WTC11 (cell line): ENCODE measurements at regions not wholly inside any gene's neighbourhood (a gene's known extent, or its start where the extent isn't known, plus 50 kb on each side); places are given as distances from the start of the nearest gene placed in this dataset.

Experiments used
- ATAC-seq: fragments of 200-7000 bp; cut with Tn5 transposase; 2 replicates; pipeline ENCODE4 v1.10.0; 2021; ENCODE audit warnings: mild to moderate bottlenecking, moderate library complexity
- CTCF ChIA-PET: fragments of 300-600 bp; sonication (Branson Sonifier 250); formaldehyde crosslinking; loops from one replicate; lab custom pipeline; 2021; ENCODE audit warnings: antibody characterized with exemption; lab: Charles Lee
- POLR2A ChIA-PET: fragments of 350-600 bp; sonication (Branson Sonifier 250); formaldehyde crosslinking; loops from one replicate; lab custom pipeline; 2021; ENCODE audit warnings: antibody characterized with exemption; lab: Charles Lee
- DNase-seq: peaks from one replicate; pipeline ENCODE4 v3.0.0; 2021; ENCODE audit warnings: low spot score
- H3K27ac Mint-ChIP-seq: 2 replicates; pipeline ENCODE4 v1.8.0; 2021; ENCODE audit warnings: mixed read lengths
- H3K27me3 Mint-ChIP-seq: 2 replicates; pipeline ENCODE4 v1.8.0; 2021; ENCODE audit warnings: low read depth, mild to moderate bottlenecking, moderate library complexity, mixed read lengths
- H3K36me3 Mint-ChIP-seq: 2 replicates; pipeline ENCODE4 v1.8.0; 2021; ENCODE audit warnings: mixed read lengths
- H3K4me1 Mint-ChIP-seq: 2 replicates; pipeline ENCODE4 v1.8.0; 2022; ENCODE audit warnings: mixed read lengths
- H3K4me3 Mint-ChIP-seq: 2 replicates; pipeline ENCODE4 v1.8.0; 2021; ENCODE audit warnings: mild to moderate bottlenecking, moderate library complexity, mixed read lengths
- H3K9me3 Mint-ChIP-seq: 2 replicates; pipeline ENCODE4 v1.8.0; 2021; ENCODE audit warnings: mixed read lengths
- ATF1 ChIP-seq: sonication (generic); formaldehyde crosslinking; IDR thresholded peaks from 2 replicates; pipeline ENCODE4 v1.8.1; 2023; ENCODE audit warnings: mild to moderate bottlenecking, moderate library complexity, missing genetic modification reagents
- CBFB ChIP-seq: sonication (generic); formaldehyde crosslinking; IDR thresholded peaks from 2 replicates; pipeline ENCODE4 v1.8.1; 2022; ENCODE audit warnings: mild to moderate bottlenecking, low read depth, missing genetic modification reagents
- CREM ChIP-seq: sonication (generic); formaldehyde crosslinking; IDR thresholded peaks from 2 replicates; pipeline ENCODE4 v1.8.1; 2022; ENCODE audit warnings: mild to moderate bottlenecking, missing genetic modification reagents, moderate library complexity
- ESRRA ChIP-seq: sonication (generic); formaldehyde crosslinking; IDR thresholded peaks from 2 replicates; pipeline ENCODE4 v1.8.1; 2022; ENCODE audit warnings: mild to moderate bottlenecking, missing genetic modification reagents, borderline replicate concordance
- FOXK1 ChIP-seq: sonication (generic); formaldehyde crosslinking; IDR thresholded peaks from 2 replicates; pipeline ENCODE4 v1.8.0; 2022; ENCODE audit warnings: mild to moderate bottlenecking, moderate library complexity, missing genetic modification reagents
- JAZF1 ChIP-seq: fragments of 250-450 bp; sonication (Bioruptor Pico); IDR thresholded peaks from 2 replicates; pipeline ENCODE4 v1.9.0; 2021; ENCODE audit warnings: moderate library complexity, mild to moderate bottlenecking, inconsistent platforms
- MYBL2 ChIP-seq: sonication (generic); formaldehyde crosslinking; IDR thresholded peaks from 2 replicates; pipeline ENCODE4 v1.8.1; 2023; ENCODE audit warnings: mild to moderate bottlenecking, moderate library complexity, missing genetic modification reagents
- NR1H2 ChIP-seq: sonication (generic); formaldehyde crosslinking; IDR thresholded peaks from 2 replicates; pipeline ENCODE4 v1.9.0; 2021; ENCODE audit warnings: mild to moderate bottlenecking, moderate library complexity, missing genetic modification reagents
- TEAD4 ChIP-seq: sonication (generic); formaldehyde crosslinking; IDR thresholded peaks from 2 replicates; pipeline ENCODE4 v1.8.0; 2022; ENCODE audit warnings: mild to moderate bottlenecking, missing genetic modification reagents
- USF2 ChIP-seq: sonication (generic); formaldehyde crosslinking; IDR thresholded peaks from 2 replicates; pipeline ENCODE4 v1.8.1; 2023; ENCODE audit warnings: mild to moderate bottlenecking, missing genetic modification reagents, moderate library complexity
- ZBTB21 ChIP-seq: sonication (generic); formaldehyde crosslinking; IDR thresholded peaks from 2 replicates; pipeline ENCODE4 v1.8.1; 2023; ENCODE audit warnings: mild to moderate bottlenecking, missing genetic modification reagents, borderline replicate concordance
- ZNF121 ChIP-seq: sonication (generic); formaldehyde crosslinking; IDR thresholded peaks from 2 replicates; pipeline ENCODE4 v1.8.0; 2023; ENCODE audit warnings: missing genetic modification reagents
- ZNF138 ChIP-seq: sonication (generic); formaldehyde crosslinking; conservative IDR thresholded peaks from 2 replicates; pipeline ENCODE4 v1.8.1; 2022; ENCODE audit warnings: mild to moderate bottlenecking, moderate library complexity, missing genetic modification reagents
- TF ChIP-seq, protein P1 (sequence below): sonication (generic); formaldehyde crosslinking; IDR thresholded peaks from 2 replicates; pipeline ENCODE4 v1.8.1; 2023; ENCODE audit warnings: mild to moderate bottlenecking, missing genetic modification reagents, borderline replicate concordance
- TF ChIP-seq, protein P2 (sequence below): sonication (generic); formaldehyde crosslinking; IDR thresholded peaks from 2 replicates; pipeline ENCODE4 v1.8.1; 2022; ENCODE audit warnings: low read depth, mild to moderate bottlenecking, moderate library complexity, missing genetic modification reagents, borderline replicate concordance
- TF ChIP-seq, protein P3 (sequence below): sonication (generic); formaldehyde crosslinking; IDR thresholded peaks from 2 replicates; pipeline ENCODE4 v1.8.0; 2023; ENCODE audit warnings: missing genetic modification reagents, mild to moderate bottlenecking, borderline replicate concordance
- TF ChIP-seq, protein P4 (sequence below): fragments of 250-450 bp; sonication (Bioruptor Pico); conservative IDR thresholded peaks from 2 replicates; pipeline ENCODE4 v1.9.0; 2021; ENCODE audit warnings: mild to moderate bottlenecking
- TF ChIP-seq, protein P5 (sequence below): fragments of 250-450 bp; sonication (Bioruptor Pico); IDR thresholded peaks from 2 replicates; pipeline ENCODE4 v1.8.0; 2021; ENCODE audit warnings: mild to moderate bottlenecking
- TF ChIP-seq, protein P6 (sequence below): sonication (generic); formaldehyde crosslinking; IDR thresholded peaks from 2 replicates; pipeline ENCODE4 v1.8.0; 2022; ENCODE audit warnings: mild to moderate bottlenecking, missing genetic modification reagents
- TF ChIP-seq, protein P7 (sequence below): sonication (generic); formaldehyde crosslinking; IDR thresholded peaks from 2 replicates; pipeline ENCODE4 v1.8.1; 2023; ENCODE audit warnings: mild to moderate bottlenecking, missing genetic modification reagents, moderate library complexity

DNA sequence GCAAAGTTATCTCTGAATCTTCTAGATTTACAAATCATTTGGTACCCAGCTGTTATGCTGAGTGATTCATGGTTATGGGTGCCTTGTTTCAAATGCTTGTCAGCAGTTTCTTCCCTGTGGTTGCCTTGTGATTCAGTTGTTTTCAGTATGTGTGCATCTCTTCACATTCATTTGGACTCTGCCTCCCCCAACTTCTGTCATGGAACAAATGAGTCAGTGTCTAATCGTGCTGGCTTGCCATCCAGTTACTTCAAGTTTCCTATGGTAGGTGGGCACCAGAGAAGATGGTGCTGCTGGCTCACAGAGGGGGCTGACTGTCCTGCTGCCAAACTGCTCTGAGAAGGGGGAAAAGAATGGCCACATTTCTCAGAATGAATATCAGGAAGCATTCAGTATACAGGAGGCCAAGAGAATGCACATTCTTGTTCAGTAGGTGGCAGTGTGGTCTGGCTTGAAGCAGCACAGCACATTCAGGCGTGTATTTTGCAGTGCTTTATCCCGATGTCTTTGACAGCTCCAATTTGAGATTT is 260.9 kb downstream of the GLUD2 start (continued):
- TF ChIP-seq, protein P1, sequence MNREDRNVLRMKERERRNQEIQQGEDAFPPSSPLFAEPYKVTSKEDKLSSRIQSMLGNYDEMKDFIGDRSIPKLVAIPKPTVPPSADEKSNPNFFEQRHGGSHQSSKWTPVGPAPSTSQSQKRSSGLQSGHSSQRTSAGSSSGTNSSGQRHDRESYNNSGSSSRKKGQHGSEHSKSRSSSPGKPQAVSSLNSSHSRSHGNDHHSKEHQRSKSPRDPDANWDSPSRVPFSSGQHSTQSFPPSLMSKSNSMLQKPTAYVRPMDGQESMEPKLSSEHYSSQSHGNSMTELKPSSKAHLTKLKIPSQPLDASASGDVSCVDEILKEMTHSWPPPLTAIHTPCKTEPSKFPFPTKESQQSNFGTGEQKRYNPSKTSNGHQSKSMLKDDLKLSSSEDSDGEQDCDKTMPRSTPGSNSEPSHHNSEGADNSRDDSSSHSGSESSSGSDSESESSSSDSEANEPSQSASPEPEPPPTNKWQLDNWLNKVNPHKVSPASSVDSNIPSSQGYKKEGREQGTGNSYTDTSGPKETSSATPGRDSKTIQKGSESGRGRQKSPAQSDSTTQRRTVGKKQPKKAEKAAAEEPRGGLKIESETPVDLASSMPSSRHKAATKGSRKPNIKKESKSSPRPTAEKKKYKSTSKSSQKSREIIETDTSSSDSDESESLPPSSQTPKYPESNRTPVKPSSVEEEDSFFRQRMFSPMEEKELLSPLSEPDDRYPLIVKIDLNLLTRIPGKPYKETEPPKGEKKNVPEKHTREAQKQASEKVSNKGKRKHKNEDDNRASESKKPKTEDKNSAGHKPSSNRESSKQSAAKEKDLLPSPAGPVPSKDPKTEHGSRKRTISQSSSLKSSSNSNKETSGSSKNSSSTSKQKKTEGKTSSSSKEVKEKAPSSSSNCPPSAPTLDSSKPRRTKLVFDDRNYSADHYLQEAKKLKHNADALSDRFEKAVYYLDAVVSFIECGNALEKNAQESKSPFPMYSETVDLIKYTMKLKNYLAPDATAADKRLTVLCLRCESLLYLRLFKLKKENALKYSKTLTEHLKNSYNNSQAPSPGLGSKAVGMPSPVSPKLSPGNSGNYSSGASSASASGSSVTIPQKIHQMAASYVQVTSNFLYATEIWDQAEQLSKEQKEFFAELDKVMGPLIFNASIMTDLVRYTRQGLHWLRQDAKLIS (CRISPR knock-in tag): no peak
- TF ChIP-seq NR1H2 (no peak), TEAD4 (no peak), FOXK1 (CRISPR knock-in tag) (no peak), ZBTB21 (CRISPR knock-in tag) (no peak), MYBL2 (CRISPR knock-in tag) (no peak), CBFB (CRISPR knock-in tag) (no peak), ZNF138 (no peak), USF2 (CRISPR knock-in tag) (no peak), ATF1 (CRISPR knock-in tag) (no peak)

DNA sequence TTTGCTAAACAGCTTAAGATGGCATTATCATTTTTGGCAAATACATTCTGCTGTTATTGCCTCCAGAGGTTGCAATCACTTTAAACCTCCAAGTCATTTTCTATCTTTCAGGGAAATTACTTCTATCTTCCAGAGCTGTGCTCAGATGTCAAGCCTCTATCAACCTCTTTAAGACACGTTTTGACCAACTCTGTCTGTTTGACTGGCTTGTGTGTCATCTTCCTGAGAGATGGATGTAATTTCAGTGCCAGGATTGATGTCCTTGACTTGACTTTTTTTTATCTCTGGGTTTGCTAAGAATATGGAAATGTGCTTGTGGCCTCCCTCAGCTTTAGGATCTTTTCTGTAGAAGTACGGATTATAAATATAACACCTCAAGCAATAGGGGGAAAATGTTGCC is 263.4 kb downstream of the GLUD2 start:
- DNase-seq (no peak), ATAC-seq (no peak)
- CTCF ChIA-PET: interaction anchor here (1.7 kb wide), 1 partner anchor 12 kb away, joined by 6 read pairs; no protein-coding TSS in a partner anchor
- Mint-ChIP-seq H3K27me3 (no peaks in the 10 kb centered on the region), H3K27ac (no peak overlapping the region), H3K9me3 (no peaks in the 10 kb centered on the region), H3K4me1 (peaks cover 3% of the 10 kb centered on the region; the same call in 1 of the 2 replicates), H3K4me3 (no peak overlapping the region), H3K36me3 (no peaks in the 10 kb centered on the region)
- TF ChIP-seq MYBL2 (CRISPR knock-in tag): no peak
- TF ChIP-seq, protein P2, sequence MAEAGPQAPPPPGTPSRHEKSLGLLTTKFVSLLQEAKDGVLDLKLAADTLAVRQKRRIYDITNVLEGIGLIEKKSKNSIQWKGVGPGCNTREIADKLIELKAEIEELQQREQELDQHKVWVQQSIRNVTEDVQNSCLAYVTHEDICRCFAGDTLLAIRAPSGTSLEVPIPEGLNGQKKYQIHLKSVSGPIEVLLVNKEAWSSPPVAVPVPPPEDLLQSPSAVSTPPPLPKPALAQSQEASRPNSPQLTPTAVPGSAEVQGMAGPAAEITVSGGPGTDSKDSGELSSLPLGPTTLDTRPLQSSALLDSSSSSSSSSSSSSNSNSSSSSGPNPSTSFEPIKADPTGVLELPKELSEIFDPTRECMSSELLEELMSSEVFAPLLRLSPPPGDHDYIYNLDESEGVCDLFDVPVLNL (CRISPR knock-in tag): no peak
- TF ChIP-seq, protein P3, sequence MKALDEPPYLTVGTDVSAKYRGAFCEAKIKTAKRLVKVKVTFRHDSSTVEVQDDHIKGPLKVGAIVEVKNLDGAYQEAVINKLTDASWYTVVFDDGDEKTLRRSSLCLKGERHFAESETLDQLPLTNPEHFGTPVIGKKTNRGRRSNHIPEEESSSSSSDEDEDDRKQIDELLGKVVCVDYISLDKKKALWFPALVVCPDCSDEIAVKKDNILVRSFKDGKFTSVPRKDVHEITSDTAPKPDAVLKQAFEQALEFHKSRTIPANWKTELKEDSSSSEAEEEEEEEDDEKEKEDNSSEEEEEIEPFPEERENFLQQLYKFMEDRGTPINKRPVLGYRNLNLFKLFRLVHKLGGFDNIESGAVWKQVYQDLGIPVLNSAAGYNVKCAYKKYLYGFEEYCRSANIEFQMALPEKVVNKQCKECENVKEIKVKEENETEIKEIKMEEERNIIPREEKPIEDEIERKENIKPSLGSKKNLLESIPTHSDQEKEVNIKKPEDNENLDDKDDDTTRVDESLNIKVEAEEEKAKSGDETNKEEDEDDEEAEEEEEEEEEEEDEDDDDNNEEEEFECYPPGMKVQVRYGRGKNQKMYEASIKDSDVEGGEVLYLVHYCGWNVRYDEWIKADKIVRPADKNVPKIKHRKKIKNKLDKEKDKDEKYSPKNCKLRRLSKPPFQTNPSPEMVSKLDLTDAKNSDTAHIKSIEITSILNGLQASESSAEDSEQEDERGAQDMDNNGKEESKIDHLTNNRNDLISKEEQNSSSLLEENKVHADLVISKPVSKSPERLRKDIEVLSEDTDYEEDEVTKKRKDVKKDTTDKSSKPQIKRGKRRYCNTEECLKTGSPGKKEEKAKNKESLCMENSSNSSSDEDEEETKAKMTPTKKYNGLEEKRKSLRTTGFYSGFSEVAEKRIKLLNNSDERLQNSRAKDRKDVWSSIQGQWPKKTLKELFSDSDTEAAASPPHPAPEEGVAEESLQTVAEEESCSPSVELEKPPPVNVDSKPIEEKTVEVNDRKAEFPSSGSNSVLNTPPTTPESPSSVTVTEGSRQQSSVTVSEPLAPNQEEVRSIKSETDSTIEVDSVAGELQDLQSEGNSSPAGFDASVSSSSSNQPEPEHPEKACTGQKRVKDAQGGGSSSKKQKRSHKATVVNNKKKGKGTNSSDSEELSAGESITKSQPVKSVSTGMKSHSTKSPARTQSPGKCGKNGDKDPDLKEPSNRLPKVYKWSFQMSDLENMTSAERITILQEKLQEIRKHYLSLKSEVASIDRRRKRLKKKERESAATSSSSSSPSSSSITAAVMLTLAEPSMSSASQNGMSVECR: no peak
- no peak for TF ChIP-seq ZNF121 (CRISPR knock-in tag)
- TF ChIP-seq, protein P4, sequence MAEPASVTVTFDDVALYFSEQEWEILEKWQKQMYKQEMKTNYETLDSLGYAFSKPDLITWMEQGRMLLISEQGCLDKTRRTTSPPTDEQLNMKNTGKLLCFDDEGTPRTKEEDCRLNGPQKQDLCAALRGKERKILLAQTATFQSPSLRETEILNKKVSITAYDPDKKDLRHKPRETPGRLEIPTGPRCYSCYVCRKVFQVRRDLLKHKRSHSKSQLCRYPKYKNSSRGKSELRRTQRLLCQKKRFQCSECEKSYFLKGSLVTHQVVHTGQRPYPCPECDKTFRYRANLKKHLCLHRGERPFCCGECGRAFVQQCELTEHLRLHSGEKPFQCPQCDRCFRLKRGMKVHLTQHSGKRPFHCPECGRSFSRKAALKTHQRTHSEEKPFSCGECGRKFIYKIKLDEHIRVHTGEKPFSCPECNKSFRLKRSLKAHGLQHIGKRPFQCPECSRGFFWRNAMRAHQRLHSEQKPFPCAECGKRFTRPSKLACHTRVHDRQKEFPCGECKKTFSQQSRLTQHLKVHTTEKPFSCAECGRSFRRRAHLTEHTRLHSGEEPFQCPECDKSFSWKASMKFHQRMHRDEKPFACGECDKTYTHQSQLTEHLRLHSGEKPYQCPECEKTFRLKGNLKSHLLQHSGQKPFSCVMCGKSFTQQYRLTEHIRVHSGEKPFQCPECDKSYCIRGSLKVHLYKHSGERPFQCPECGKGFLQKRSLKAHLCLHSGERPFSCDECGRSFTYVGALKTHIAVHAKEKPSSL (CRISPR knock-in tag): no peak
- TF ChIP-seq, protein P5, sequence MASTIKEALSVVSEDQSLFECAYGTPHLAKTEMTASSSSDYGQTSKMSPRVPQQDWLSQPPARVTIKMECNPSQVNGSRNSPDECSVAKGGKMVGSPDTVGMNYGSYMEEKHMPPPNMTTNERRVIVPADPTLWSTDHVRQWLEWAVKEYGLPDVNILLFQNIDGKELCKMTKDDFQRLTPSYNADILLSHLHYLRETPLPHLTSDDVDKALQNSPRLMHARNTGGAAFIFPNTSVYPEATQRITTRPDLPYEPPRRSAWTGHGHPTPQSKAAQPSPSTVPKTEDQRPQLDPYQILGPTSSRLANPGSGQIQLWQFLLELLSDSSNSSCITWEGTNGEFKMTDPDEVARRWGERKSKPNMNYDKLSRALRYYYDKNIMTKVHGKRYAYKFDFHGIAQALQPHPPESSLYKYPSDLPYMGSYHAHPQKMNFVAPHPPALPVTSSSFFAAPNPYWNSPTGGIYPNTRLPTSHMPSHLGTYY (CRISPR knock-in tag): no peak
- TF ChIP-seq ATF1 (CRISPR knock-in tag): no peak
- TF ChIP-seq CREM (CRISPR knock-in tag): no peak
- no peak for TF ChIP-seq ESRRA (CRISPR knock-in tag)
- TF ChIP-seq JAZF1 (CRISPR knock-in tag): no peak
- TF ChIP-seq, protein P6, sequence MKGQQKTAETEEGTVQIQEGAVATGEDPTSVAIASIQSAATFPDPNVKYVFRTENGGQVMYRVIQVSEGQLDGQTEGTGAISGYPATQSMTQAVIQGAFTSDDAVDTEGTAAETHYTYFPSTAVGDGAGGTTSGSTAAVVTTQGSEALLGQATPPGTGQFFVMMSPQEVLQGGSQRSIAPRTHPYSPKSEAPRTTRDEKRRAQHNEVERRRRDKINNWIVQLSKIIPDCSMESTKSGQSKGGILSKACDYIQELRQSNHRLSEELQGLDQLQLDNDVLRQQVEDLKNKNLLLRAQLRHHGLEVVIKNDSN (CRISPR knock-in tag): no peak
- TF ChIP-seq, protein P7, sequence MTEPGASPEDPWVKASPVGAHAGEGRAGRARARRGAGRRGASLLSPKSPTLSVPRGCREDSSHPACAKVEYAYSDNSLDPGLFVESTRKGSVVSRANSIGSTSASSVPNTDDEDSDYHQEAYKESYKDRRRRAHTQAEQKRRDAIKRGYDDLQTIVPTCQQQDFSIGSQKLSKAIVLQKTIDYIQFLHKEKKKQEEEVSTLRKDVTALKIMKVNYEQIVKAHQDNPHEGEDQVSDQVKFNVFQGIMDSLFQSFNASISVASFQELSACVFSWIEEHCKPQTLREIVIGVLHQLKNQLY (CRISPR knock-in tag): no peak
- POLR2A ChIA-PET: no interaction called here
